GM18507 (cell line): ENCODE measurements at regions not wholly inside any gene's neighbourhood (a gene's known extent, or its start where the extent isn't known, plus 50 kb on each side); places are given as distances from the start of the nearest gene placed in this dataset.

ENCODE experiments used
- DNase-seq: peaks from one replicate; pipeline ENCODE4 v3.0.0; 2011; ENCODE audit warnings: low read depth; ENCODE audit not compliant: insufficient read length; ENCODE audit errors: extremely low spot score
- FAIRE-seq: peaks from 2 replicates; lab custom pipeline; 2011; peaks lifted over from hg19 to GRCh38; lab: Jason Lieb, UNC

- DNase-seq (no peak), FAIRE-seq (no peak)
Observed at GRCh38 chr10:130807721-130808120, 503.8 kb downstream of the TCERG1L start.

GRCh38 chr10:130808243-130808642 lies 503.3 kb downstream of the TCERG1L start:
- FAIRE-seq = no peak
- no peak for DNase-seq

- no peak for DNase-seq
- FAIRE-seq = no peak
Observed at GRCh38 chr10:130808686-130809085, 502.8 kb downstream of the TCERG1L start.

- DNase-seq (no peak), FAIRE-seq (no peak)
Observed at GRCh38 chr10:130809181-130809580, 502.3 kb downstream of the TCERG1L start.

GRCh38 chr10:130809761-130810515 lies 501.6 kb downstream of the TCERG1L start:
- FAIRE-seq = no peak
- no peak for DNase-seq

GRCh38 chr10:130810856-130811255 lies 500.7 kb downstream of the TCERG1L start:
- DNase-seq = no peak
- FAIRE-seq = no peak

GRCh38 chr10:130812381-130813148 lies 499.0 kb downstream of the TCERG1L start:
- no peak for DNase-seq
- FAIRE-seq = no peak

- DNase-seq = no peak
- FAIRE-seq = no peak
Observed at GRCh38 chr10:130814610-130815009, 496.9 kb downstream of the TCERG1L start.

GRCh38 chr10:130816116-130816901 lies 495.2 kb downstream of the TCERG1L start:
- DNase-seq (no peak), FAIRE-seq (no peak)

- no peak for DNase-seq
- no peak for FAIRE-seq
Observed at GRCh38 chr10:130817046-130817624, 494.4 kb downstream of the TCERG1L start.

GRCh38 chr10:130817674-130818073 lies 493.8 kb downstream of the TCERG1L start:
- FAIRE-seq (no peak), DNase-seq (no peak)

GRCh38 chr10:130820880-130821482 lies 490.5 kb downstream of the TCERG1L start:
- FAIRE-seq = no peak
- no peak for DNase-seq

- FAIRE-seq = no peak
- no peak for DNase-seq
Observed at GRCh38 chr10:130824230-130825014, 487.1 kb downstream of the TCERG1L start.

GRCh38 chr10:130833596-130833995 lies 477.9 kb downstream of the TCERG1L start:
- FAIRE-seq = no peak
- no peak for DNase-seq

- DNase-seq = no peak
- no peak for FAIRE-seq
Observed at GRCh38 chr10:130834170-130834569, 477.4 kb downstream of the TCERG1L start.

- no peak for DNase-seq
- no peak for FAIRE-seq
Observed at GRCh38 chr10:130834573-130834972, 476.9 kb downstream of the TCERG1L start.

- no peak for FAIRE-seq
- DNase-seq = no peak
Observed at GRCh38 chr10:130835068-130835467, 476.5 kb downstream of the TCERG1L start.

- DNase-seq = no peak
- no peak for FAIRE-seq
Observed at GRCh38 chr10:130836344-130836743, 475.2 kb downstream of the TCERG1L start.
